Cardiac septum (tissue), 1 donor: ENCODE measurements at regions not wholly inside any gene's neighbourhood (a gene's known extent, or its start where the extent isn't known, plus 50 kb on each side); places are given as distances from the start of the nearest gene placed in this dataset.
"Not testable (repeated sequence)": the region's sequence is repeated elsewhere in the genome, so short reads cannot be mapped to it uniquely, and the experiment has no call there.

Experiments used
- DNase-seq: peaks from one replicate; pipeline ENCODE4 v3.0.0-alpha.2; 2020; ENCODE audit warnings: low spot score
- intact Hi-C: fragments of 100-400 bp; cut with DNase I; formaldehyde crosslinking; loops from one replicate; pipeline ENCODE4 v1.14.0; 2022
- donor health status: DM: no; HTN: no; CAD: no.

- intact Hi-C loops: no loop called here
- DNase-seq: no peak
These were observed 285.3 kb upstream of the KYNU start for GRCh38 chr2:142592171-142592570.

DNA sequence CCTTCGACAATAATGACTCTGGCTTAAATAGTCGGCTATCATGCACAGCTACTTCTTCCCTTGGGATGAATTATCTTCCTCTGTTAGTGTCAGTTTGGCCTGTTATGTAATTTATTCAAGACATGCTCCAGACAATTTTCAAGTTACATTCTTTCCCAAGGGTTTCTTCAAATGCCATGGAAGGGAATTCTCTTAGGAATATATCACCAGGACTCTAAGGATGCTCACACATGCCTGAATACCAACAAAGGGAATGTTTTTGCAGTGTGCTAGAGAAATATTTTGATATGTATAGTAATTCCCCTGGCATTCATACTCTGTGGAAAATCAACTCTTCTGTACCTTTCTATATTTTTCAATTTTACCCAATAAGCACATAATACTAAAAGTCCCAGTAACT, 286.0 kb upstream of the KYNU start:
- intact Hi-C loops: no loop called here
- DNase-seq: no peak

DNA sequence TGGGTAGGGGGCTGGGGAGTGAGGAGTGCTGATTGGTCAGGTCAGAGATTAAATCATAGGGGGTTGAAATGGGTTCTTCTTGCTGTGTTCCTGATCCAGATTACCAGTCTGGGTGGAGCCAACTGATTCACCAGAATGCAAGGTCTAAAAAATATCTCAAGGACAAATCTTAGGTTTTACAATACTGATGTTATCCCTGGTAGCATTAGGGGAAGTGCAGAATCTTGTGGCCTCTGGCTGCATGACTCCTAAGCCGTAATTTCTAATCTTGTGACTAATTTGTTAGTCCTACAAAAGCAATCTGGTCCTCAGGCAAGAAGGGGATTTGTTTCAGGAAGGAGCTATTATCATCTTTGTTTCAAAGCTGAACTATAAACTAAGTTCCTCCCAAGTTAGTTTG, 289.2 kb upstream of the KYNU start:
- intact Hi-C loops: no loop called here
- no peak for DNase-seq

DNA sequence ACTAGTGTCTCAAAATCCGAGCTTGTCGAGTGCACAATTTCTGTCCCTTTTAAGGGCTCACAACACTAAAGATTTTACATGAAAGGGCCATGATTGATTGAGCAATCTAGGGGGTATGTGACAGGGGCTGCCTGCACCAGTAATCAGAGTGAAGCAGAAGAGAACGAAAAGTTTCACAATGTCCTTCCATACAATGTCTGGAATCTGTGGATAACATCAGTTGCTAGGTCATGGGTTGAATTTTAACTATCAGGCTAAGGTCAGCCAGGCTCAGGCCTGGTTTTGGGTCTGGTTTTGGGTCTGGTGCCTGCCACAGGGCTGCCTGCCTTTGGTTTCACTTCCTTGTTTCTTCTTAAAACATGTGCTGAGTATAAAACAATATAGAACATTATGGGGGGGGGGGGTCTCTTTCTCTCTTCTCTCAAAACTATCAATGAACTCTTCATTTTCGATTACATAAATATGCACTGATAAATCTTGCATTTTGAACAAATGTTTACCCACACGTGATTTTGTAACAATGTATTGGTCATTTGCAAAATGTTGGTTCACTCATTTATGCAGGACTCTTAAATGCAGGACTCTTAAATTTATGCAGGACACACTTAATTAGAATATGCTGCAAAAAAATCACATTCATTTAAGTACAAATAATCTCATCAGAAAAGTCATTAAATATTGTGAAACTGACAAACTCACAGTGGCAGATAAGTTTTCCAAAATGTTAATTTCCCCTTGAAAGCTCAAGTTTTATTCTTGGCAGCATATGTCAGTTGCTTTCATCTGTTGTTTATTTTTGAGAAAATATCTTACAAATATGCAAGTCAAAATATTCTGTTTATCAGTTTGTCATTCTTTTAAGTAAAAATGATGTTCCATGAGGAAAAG, 290.5 kb upstream of the KYNU start:
- no peak for DNase-seq
- intact Hi-C loops: no loop called here

DNA sequence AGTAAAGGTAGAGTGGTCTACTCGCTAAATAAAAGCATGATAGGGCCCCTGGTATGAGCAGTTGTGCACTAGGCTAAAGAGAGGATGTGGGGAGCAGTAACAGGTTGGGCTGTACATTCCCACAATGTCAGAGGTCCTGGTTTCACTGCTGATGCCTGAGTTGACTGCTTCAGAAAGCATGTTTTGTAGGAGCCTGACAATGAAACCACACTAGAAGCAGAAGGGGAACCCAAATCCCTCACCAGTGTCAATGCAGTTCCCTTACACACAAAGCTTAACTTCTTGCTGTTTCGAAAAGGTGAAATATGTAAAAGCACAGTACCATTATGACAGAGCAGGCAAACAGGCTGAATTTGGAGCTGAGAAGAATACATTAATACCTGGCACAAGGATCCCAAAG, 291.7 kb upstream of the KYNU start:
- intact Hi-C loops: no loop called here
- DNase-seq: no peak

- DNase-seq: no peak
- intact Hi-C loops: no loop called here
These were observed 295.1 kb upstream of the KYNU start for GRCh38 chr2:142582317-142582716.

DNA sequence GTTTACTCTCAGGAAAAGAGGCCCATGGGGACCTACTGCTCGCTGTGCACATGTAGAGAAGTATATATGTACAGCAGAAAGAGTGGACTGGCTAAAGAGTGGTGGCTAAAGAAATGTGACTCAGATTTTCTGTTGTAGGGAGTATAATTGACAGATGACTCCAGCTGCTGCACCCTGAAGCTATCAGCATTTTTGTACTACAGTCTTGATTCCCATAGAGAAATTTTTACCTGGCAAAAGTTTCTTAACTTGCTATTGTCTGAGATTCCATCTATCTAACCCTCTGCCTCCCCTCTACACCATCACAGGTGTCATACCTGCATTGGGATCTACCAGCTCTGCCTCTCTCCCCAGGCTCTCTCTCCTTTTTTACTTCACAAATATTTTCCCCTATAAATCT, 296.0 kb upstream of the KYNU start:
- intact Hi-C loops: no loop called here
- no peak for DNase-seq

DNA sequence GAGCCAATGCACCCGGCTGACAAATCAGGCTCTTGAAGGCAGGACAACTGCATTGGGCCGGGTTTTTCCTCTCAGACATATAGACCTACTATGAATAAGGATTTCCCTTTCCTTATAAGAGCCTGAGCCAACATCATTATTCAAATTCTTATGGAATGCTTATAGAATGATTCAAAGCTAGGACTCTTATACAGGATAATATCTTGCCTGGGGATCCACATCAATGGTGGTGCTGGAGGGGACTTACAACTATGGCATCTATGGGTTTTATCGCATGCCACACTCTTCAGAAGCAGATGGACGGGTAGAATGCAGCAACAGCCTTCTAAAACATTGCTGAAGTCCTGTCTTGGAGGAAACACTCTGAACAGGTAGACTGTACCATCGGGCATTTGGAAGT, 296.8 kb upstream of the KYNU start:
- intact Hi-C loops: no loop called here

DNA sequence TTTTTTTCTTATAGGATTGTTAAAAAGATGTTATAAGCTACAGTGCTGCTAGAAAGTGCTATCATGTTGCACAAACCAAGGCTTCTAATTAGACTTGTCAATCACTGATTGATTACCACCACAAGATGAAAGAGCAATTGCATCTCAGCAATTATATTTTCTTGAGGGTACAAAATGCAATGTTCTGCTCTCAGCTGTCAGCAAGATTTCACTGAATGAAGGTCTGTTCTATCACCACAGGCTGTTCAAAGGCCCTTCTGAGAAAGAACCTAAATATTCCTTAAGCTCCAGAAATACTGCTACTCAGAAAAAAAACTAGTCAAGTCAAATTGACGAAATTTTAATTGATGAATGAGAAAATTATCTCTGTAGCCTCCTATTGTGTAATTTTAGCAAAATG, 301.9 kb upstream of the KYNU start:
- intact Hi-C loops: no loop called here
- DNase-seq: no peak

More for the DNA sequence above, 296.8 kb upstream of the KYNU start:
- no peak for DNase-seq

GRCh38 chr2:142574388-142574787, 303.1 kb upstream of the KYNU start:
- intact Hi-C loops: no loop called here
- no peak for DNase-seq

DNA sequence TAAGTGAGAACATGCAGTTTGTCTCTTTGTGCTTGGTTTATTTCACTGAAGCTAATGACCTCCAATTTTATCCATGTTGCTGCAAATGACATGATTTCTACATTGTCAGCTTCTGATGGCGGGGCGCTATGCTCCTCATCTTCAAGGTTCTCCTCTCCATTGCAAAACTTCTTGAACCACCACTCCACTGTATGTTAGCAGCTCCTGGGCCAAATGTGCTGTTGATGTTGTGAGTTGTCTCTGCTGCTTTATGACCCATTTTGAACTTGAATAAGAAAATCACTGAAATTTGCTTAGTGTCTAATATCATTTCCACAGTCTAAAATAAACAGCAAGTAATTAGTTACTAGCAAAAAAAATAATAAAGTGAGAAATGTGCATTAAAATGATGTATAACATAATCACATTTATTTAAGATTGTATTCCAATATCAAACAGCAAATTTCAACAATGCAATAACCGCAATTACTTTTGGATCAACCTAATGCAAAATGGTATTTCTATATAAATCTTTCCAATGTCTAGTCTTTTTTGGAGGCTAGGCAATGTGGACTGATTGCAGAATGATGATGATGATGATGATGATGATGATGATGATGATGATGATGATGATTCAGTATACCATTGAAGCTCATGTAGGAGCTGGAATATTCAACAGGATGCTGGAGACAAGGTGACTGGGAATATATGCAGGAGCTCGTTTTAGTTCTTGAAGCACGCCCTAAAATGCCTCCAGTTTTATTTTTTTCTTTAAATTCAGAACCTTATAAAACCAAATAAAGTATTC, 304.9 kb upstream of the KYNU start:
- intact Hi-C loops: no loop called here

GRCh38 chr2:142571934-142572333, 305.5 kb upstream of the KYNU start:
- DNase-seq: no peak
- intact Hi-C loops: no loop called here

More for the DNA sequence above, 304.9 kb upstream of the KYNU start:
- DNase-seq: no peak

DNA sequence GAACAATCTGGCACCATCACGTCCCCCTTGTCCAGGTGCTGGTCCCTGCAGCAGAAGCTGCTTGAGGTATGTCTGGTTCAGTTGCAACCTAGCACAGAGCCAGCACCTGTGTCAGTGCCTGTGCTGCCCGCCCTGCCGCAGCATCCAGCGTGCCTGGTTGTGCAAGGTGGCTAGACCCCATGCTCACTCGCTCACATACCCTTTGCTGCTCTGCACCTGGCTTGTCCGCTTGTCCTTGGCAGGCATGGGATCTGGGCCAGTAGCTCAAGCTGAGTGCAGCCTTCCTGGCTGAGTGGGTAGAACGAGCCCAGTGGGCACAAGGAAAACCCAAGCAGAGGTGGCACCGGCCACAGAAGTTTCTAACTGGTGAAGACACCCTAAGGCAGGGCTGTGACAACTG, 314.6 kb upstream of the KYNU start:
- intact Hi-C loops: no loop called here
- no peak for DNase-seq

GRCh38 chr2:142561656-142562055, 315.8 kb upstream of the KYNU start:
- intact Hi-C loops: no loop called here
- DNase-seq: no peak

DNA sequence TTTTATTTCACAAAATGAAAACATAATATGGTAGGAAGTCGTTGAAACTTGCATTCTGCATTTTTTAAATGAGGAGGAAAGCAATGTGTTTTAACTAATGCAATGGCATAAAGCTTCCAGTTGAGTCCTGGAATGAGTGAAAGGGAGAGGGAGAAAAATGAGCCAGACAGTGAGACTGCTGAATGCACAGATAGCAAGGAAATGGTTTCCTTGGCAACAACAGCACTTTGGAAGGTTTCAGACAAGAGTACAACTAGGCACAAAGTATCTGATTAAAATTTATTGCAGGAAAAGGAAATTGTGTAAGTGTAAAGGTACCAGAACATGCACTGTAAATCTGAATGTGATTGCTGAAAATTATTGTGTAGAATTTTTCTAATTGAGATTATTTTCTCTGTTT, 320.1 kb upstream of the KYNU start:
- no peak for DNase-seq
- intact Hi-C loops: no loop called here

GRCh38 chr2:142545999-142546398, 331.5 kb upstream of the KYNU start:
- intact Hi-C loops, DNase-seq: not testable (repeated sequence)

GRCh38 chr2:142545036-142545435, 332.4 kb upstream of the KYNU start:
- DNase-seq: no peak
- intact Hi-C loops: no loop called here

DNA sequence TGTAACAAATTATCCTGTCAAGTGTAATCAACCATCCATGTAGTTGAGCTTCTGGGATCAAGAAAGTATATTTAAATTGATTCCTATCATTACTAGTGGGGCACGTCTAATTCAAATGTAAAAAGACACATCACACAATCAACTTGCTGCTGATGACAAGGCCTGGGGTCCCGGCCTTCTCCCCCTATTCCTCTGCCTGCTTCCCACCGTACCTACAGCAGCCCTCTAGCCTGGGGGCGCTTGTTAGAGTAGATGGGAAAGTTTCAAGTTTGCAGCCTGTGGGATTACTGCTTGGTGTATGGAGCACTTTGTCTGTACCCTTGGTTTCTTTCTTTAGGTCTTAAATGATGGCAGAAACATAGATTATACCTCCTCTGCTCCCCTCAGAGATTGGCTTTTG, 333.3 kb upstream of the KYNU start:
- no peak for DNase-seq
- intact Hi-C loops: no loop called here

GRCh38 chr2:142542431-142542910, 335.0 kb upstream of the KYNU start:
- intact Hi-C loops: no loop called here

GRCh38 chr2:142536966-142537365, 340.5 kb upstream of the KYNU start:
- intact Hi-C loops: no loop called here
- no peak for DNase-seq

More at GRCh38 chr2:142542431-142542910, 335.0 kb upstream of the KYNU start:
- no peak for DNase-seq

GRCh38 chr2:142536492-142536891, 341.0 kb upstream of the KYNU start:
- no peak for DNase-seq
- intact Hi-C loops: no loop called here
